ENCODE measurements at regions not wholly inside any gene's neighbourhood (a gene's known extent, or its start where the extent isn't known, plus 50 kb on each side); places are given as distances from the start of the nearest gene placed in this dataset.

- no peak for DNase-seq (ENCODE audit: low read depth, low spot score)
- ATAC-seq, result no peak
- no TSS peak for BruUV-seq (replicated peaks)
- POLR2A ChIA-PET, result no interaction called here
- CTCF ChIA-PET, result interaction anchor here (0.6 kb wide), 1 partner anchor 632 kb away, joined by 3 read pairs; no protein-coding TSS in a partner anchor
- in situ Hi-C loops (cut with HindIII; ENCODE audit: low pct_unique_long_range_greater_than_20kb, low sequenced_read_pairs), result no loop called here
- Histone ChIP-seq H3K4me3 (ENCODE audit: low read depth in 2 of 2, low read length in 2 of 2) (no peak overlapping the region), H3K27me3 (ENCODE audit: control insufficient read depth, insufficient read depth, low read length) (no peaks in the 10 kb centered on the region), H3K36me3 (ENCODE audit: control insufficient read depth, insufficient read depth, low read length) (no peaks in the 10 kb centered on the region), H3K4me1 (ENCODE audit: control insufficient read depth, insufficient read depth, low read length) (no peaks in the 10 kb centered on the region; the same call in 1 of the 2 replicates), H3K9me3 (ENCODE audit: control insufficient read depth, insufficient read depth, low read depth, low read length) (no peaks in the 10 kb centered on the region), H3K27ac (ENCODE audit: low read length) (no peak overlapping the region)
- TF ChIP-seq SIN3A (IDR thresholded peaks at IDR 0.05; ENCODE audit: borderline replicate concordance, insufficient read depth, low read depth, low read length) (no peak), REST (IDR thresholded peaks at IDR 0.05; ENCODE audit: insufficient read depth in 1 of 2, low read depth in 2 of 2, low read length in 1 of 2) (no peak), POLR2AphosphoS5 (IDR thresholded peaks at IDR 0.05; ENCODE audit: low read depth, low read length) (no peak), TCF7L2 (IDR thresholded peaks at IDR 0.05; ENCODE audit: low read depth, low read length) (no peak), CTCF (IDR thresholded peaks at IDR 0.05) (no peak)
- intact Hi-C loops (cut with micrococcal nuclease; ENCODE audit: unreplicated experiment), result no loop called here
These were observed 565.4 kb downstream of the TNS1 start for GRCh38 chr2:217437290-217437870.

GRCh38 chr2:217436386-217436785 lies 566.4 kb downstream of the TNS1 start:
- no peak for ATAC-seq
- Histone ChIP-seq H3K27me3 (ENCODE audit: control insufficient read depth, insufficient read depth, low read length) (no peaks in the 10 kb centered on the region), H3K4me1 (ENCODE audit: control insufficient read depth, insufficient read depth, low read length) (no peaks in the 10 kb centered on the region; the same call in 1 of the 2 replicates), H3K4me3 (ENCODE audit: low read depth in 2 of 2, low read length in 2 of 2) (no peak overlapping the region), H3K36me3 (ENCODE audit: control insufficient read depth, insufficient read depth, low read length) (no peaks in the 10 kb centered on the region), H3K9me3 (ENCODE audit: control insufficient read depth, insufficient read depth, low read depth, low read length) (no peaks in the 10 kb centered on the region), H3K27ac (ENCODE audit: low read length) (no peak overlapping the region)
- DNase-seq (ENCODE audit: low read depth, low spot score), result no peak
- ChIA-PET POLR2A (no interaction called here), CTCF (no interaction called here)
- intact Hi-C loops (cut with micrococcal nuclease; ENCODE audit: unreplicated experiment), result no loop called here
- no TSS peak for BruUV-seq (replicated peaks)
- TF ChIP-seq CTCF (IDR thresholded peaks at IDR 0.05), result no peak
- no peak for TF ChIP-seq TCF7L2 (IDR thresholded peaks at IDR 0.05; ENCODE audit: low read depth, low read length)
- TF ChIP-seq SIN3A (IDR thresholded peaks at IDR 0.05; ENCODE audit: borderline replicate concordance, insufficient read depth, low read depth, low read length), result no peak
- no peak for TF ChIP-seq REST (IDR thresholded peaks at IDR 0.05; ENCODE audit: insufficient read depth in 1 of 2, low read depth in 2 of 2, low read length in 1 of 2)
- TF ChIP-seq POLR2AphosphoS5 (IDR thresholded peaks at IDR 0.05; ENCODE audit: low read depth, low read length), result no peak
- in situ Hi-C loops (cut with HindIII; ENCODE audit: low pct_unique_long_range_greater_than_20kb, low sequenced_read_pairs), result no loop called here

Measured in Panc1 (cell line).